Epithelial cell of proximal tubule (primary cell): ENCODE measurements at regions not wholly inside any gene's neighbourhood (a gene's known extent, or its start where the extent isn't known, plus 50 kb on each side); places are given as distances from the start of the nearest gene placed in this dataset.

Source experiments
- DNase-seq: peaks from one replicate; pipeline ENCODE4 v3.0.0-alpha.2; 2011; ENCODE audit warnings: low read depth
- H3K4me3 ChIP-seq: 2 replicates; pipeline ENCODE4 v1.5.1; 2011; ENCODE audit warnings: low read depth, mild to moderate bottlenecking, low read length
- CTCF ChIP-seq: conservative IDR thresholded peaks from 2 replicates; pipeline ENCODE4 v1.5.1; 2012; ENCODE audit warnings: low read depth, mild to moderate bottlenecking, low read length

- H3K4me3 ChIP-seq, result no peak overlapping the region
- TF ChIP-seq CTCF, result no peak
- DNase-seq, result no peak
These were observed 59.7 kb upstream of the NEURL1B start for GRCh38 chr5:172581315-172581714.

GRCh38 chr5:172579403-172579990 is 61.6 kb upstream of the NEURL1B start:
- no peak for TF ChIP-seq CTCF
- no peak for DNase-seq

GRCh38 chr5:172577267-172577909 is 63.7 kb upstream of the NEURL1B start:
- no peak for TF ChIP-seq CTCF
- DNase-seq, result no peak
- H3K4me3 ChIP-seq, result no peak overlapping the region

More at GRCh38 chr5:172579403-172579990, 61.6 kb upstream of the NEURL1B start:
- no peak overlapping the region for H3K4me3 ChIP-seq

- TF ChIP-seq CTCF, result no peak
- H3K4me3 ChIP-seq, result no peak overlapping the region
- no peak for DNase-seq
These were observed 65.1 kb upstream of the NEURL1B start for GRCh38 chr5:172575816-172576545.

- no peak overlapping the region for H3K4me3 ChIP-seq
- TF ChIP-seq CTCF, result no peak
- DNase-seq, result no peak
These were observed 65.6 kb upstream of the NEURL1B start for GRCh38 chr5:172575416-172575815.

GRCh38 chr5:172574871-172575223 is 66.2 kb upstream of the NEURL1B start:
- no peak overlapping the region for H3K4me3 ChIP-seq
- no peak for TF ChIP-seq CTCF
- no peak for DNase-seq
